H1 (cell line): ENCODE measurements at regions not wholly inside any gene's neighbourhood (a gene's known extent, or its start where the extent isn't known, plus 50 kb on each side); places are given as distances from the start of the nearest gene placed in this dataset.

Experiments used
- ATF2 ChIP-seq: IDR thresholded peaks from 2 replicates; pipeline ENCODE4 v1.6.1; 2012; ENCODE audit warnings: low read length, inconsistent platforms
- CTCF ChIP-seq, 3 experiments: IDR thresholded peaks; 1 replicate in 2 of 3; 2 replicates in 1 of 3; pipeline versions ENCODE4 v1.5.1 to v1.6.1; 2011; ENCODE audit warnings: low read length in 3 of 3, mild to moderate bottlenecking in 3 of 3, inconsistent platforms in 2 of 3, low read depth in 1 of 3, moderate library complexity in 1 of 3; ENCODE audit not compliant: insufficient read depth in 1 of 3; ENCODE audit errors: control extremely low read depth in 1 of 3
- TAF1 ChIP-seq: IDR thresholded peaks from 2 replicates; pipeline ENCODE4 v1.6.1; 2011; ENCODE audit warnings: mild to moderate bottlenecking, low read depth, low read length

GRCh38 chr2:174015428-174015827, 50.3 kb upstream of the SP3 start:
- no peak for TF ChIP-seq TAF1
- no peak for TF ChIP-seq ATF2
- TF ChIP-seq CTCF (IDR thresholded peaks at IDR 0.05; ENCODE audit: control extremely low read depth in 1 of 3, insufficient read depth in 1 of 3, low read depth in 1 of 3, low read length in 3 of 3): no peak
